ENCODE measurements at regions not wholly inside any gene's neighbourhood (a gene's known extent, or its start where the extent isn't known, plus 50 kb on each side); places are given as distances from the start of the nearest gene placed in this dataset.

DNA sequence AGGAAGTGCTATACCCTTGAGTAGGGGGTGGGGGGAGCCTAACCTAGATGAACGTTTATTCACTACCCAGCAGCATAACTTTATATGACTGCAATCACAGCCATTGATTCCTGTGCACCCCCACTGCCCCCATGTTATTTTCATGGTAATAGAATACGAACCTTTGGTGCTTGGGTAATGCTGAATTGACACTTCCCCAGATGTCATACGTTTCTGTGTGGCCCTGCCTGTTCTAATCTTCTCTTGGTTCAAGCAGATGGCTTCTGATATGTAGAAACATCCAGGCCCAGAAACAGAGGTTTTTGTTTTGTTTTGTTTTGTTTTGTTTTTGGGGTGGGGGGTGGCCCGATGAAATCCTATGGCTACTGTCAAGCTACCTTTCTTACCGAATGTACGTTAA lies 237.9 kb upstream of the TOPAZ1 start:
- no peak overlapping the region for H3K4me3 ChIP-seq (ENCODE audit: low read depth, low read length, poor library complexity, severe bottlenecking)
- H3F3A ChIP-seq (ENCODE audit: insufficient read depth, low read length), result no peaks in the 10 kb centered on the region
- no peaks in the 10 kb centered on the region for H3K36me3 ChIP-seq (ENCODE audit: insufficient read depth, low read length)
- H3K4me2 ChIP-seq (ENCODE audit: low read length), result no peak overlapping the region
- H3K27ac ChIP-seq (ENCODE audit: low read depth, low read length, poor library complexity, severe bottlenecking), result no peak overlapping the region
- no peaks in the 10 kb centered on the region for H3K79me2 ChIP-seq (ENCODE audit: insufficient read depth, low read length)
- no peaks in the 10 kb centered on the region for H3K9me2 ChIP-seq (ENCODE audit: low read depth, low read length)
- no peak overlapping the region for H2AFZ ChIP-seq (ENCODE audit: low read length)
- peaks cover 6% of the 10 kb centered on the region; the same call in 1 of the 2 replicates for H3K27me3 ChIP-seq (ENCODE audit: insufficient read depth, low read length)
- H3K9me3 ChIP-seq (ENCODE audit: low read length), result no peaks in the 10 kb centered on the region
- H3K9ac ChIP-seq (ENCODE audit: low read length), result no peak overlapping the region
- TF ChIP-seq EZH2 (IDR thresholded peaks at IDR 0.05; ENCODE audit: borderline replicate concordance, low read length), result no peak
- TF ChIP-seq, protein P1, sequence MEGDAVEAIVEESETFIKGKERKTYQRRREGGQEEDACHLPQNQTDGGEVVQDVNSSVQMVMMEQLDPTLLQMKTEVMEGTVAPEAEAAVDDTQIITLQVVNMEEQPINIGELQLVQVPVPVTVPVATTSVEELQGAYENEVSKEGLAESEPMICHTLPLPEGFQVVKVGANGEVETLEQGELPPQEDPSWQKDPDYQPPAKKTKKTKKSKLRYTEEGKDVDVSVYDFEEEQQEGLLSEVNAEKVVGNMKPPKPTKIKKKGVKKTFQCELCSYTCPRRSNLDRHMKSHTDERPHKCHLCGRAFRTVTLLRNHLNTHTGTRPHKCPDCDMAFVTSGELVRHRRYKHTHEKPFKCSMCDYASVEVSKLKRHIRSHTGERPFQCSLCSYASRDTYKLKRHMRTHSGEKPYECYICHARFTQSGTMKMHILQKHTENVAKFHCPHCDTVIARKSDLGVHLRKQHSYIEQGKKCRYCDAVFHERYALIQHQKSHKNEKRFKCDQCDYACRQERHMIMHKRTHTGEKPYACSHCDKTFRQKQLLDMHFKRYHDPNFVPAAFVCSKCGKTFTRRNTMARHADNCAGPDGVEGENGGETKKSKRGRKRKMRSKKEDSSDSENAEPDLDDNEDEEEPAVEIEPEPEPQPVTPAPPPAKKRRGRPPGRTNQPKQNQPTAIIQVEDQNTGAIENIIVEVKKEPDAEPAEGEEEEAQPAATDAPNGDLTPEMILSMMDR (IDR thresholded peaks at IDR 0.05; ENCODE audit: low read length), result no peak
- no peaks in the 10 kb centered on the region for H3K4me1 ChIP-seq (ENCODE audit: insufficient read depth, low read length, severe bottlenecking)
- H4K20me1 ChIP-seq (ENCODE audit: insufficient read depth, low read length), result no peaks in the 10 kb centered on the region

DNA sequence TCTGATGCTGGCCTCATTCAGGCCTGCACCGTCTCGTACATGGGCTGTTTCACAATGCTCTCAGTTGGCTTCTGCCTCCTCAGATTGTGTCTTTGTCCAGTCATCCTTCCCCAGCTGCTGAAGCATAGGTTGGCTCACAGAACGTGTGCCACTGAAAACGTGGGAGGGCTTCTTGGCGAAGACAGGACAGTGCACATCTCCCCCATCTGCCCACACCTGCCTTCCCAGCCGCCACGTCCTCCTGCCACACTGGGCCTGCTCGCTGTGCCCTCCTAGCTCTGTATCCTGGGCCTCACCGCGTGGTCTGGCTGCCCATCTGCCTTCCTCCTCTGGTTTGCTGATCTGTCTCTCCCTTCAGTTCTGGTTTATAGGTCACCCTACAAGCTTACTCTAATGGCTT lies 230.0 kb upstream of the TOPAZ1 start:
- H3K27ac ChIP-seq (ENCODE audit: low read depth, low read length, poor library complexity, severe bottlenecking), result no peak overlapping the region
- no peaks in the 10 kb centered on the region for H3F3A ChIP-seq (ENCODE audit: insufficient read depth, low read length)
- no peaks in the 10 kb centered on the region for H3K4me1 ChIP-seq (ENCODE audit: insufficient read depth, low read length, severe bottlenecking)
- no peaks in the 10 kb centered on the region for H3K79me2 ChIP-seq (ENCODE audit: insufficient read depth, low read length)
- TF ChIP-seq, protein P1 (IDR thresholded peaks at IDR 0.05; ENCODE audit: low read length), result no peak
- TF ChIP-seq EZH2 (IDR thresholded peaks at IDR 0.05; ENCODE audit: borderline replicate concordance, low read length), result no peak
- no peak overlapping the region for H3K9ac ChIP-seq (ENCODE audit: low read length)
- no peaks in the 10 kb centered on the region for H3K36me3 ChIP-seq (ENCODE audit: insufficient read depth, low read length)
- no peaks in the 10 kb centered on the region for H3K27me3 ChIP-seq (ENCODE audit: insufficient read depth, low read length)
- H3K4me3 ChIP-seq (ENCODE audit: low read depth, low read length, poor library complexity, severe bottlenecking), result no peak overlapping the region
- no peaks in the 10 kb centered on the region for H3K9me2 ChIP-seq (ENCODE audit: low read depth, low read length)
- H3K4me2 ChIP-seq (ENCODE audit: low read length), result no peak overlapping the region
- no peak overlapping the region for H2AFZ ChIP-seq (ENCODE audit: low read length)
- no peaks in the 10 kb centered on the region for H4K20me1 ChIP-seq (ENCODE audit: insufficient read depth, low read length)
- H3K9me3 ChIP-seq (ENCODE audit: low read length), result no peaks in the 10 kb centered on the region

DNA sequence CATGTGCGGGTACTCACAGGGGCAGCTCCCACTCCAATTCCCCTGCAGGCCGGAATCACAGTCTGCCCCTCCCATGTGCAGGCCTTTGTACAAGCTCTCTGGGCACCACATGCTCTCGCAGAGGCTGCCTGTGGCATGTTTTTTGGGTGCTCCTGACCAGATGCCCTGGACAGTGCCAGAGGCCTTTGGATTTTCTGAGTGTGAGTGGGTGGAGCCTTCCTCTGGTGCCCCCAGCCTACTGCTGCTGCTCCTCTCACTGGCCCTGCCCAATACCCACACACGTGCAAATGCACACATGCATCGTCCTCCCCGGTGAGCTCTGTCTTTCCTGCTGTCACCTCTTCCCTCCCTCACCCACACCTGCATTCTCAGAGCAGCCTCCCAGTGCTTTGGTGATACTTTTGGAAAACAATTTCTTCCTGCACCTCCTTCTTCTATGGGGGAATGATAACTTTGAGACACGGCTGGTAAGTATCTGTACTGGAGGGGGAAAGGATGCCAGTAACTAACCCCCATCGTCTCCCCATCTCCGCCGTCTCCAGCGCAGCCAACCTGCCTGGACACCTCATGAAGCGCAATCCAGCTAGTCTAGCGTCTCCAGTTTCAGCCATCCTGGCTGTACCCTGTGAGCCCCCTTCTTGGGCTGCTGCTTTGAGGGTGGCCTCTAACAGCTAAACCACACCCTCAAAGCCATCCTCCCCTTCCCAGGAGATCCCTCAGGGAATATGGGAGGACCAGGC lies 229.4 kb upstream of the TOPAZ1 start:
- H3K4me3 ChIP-seq (ENCODE audit: low read depth, low read length, poor library complexity, severe bottlenecking), result no peak overlapping the region
- no peak overlapping the region for H3K27ac ChIP-seq (ENCODE audit: low read depth, low read length, poor library complexity, severe bottlenecking)
- H3K4me1 ChIP-seq (ENCODE audit: insufficient read depth, low read length, severe bottlenecking), result no peaks in the 10 kb centered on the region
- no peaks in the 10 kb centered on the region for H3K9me2 ChIP-seq (ENCODE audit: low read depth, low read length)
- no peaks in the 10 kb centered on the region for H3K27me3 ChIP-seq (ENCODE audit: insufficient read depth, low read length)
- H3K79me2 ChIP-seq (ENCODE audit: insufficient read depth, low read length), result no peaks in the 10 kb centered on the region
- no peak for TF ChIP-seq EZH2 (IDR thresholded peaks at IDR 0.05; ENCODE audit: borderline replicate concordance, low read length)
- TF ChIP-seq, protein P1 (IDR thresholded peaks at IDR 0.05; ENCODE audit: low read length), result no peak
- no peak overlapping the region for H2AFZ ChIP-seq (ENCODE audit: low read length)
- H3K9me3 ChIP-seq (ENCODE audit: low read length), result no peaks in the 10 kb centered on the region
- no peak overlapping the region for H3K9ac ChIP-seq (ENCODE audit: low read length)
- no peak overlapping the region for H3K4me2 ChIP-seq (ENCODE audit: low read length)
- no peaks in the 10 kb centered on the region for H4K20me1 ChIP-seq (ENCODE audit: insufficient read depth, low read length)
- no peaks in the 10 kb centered on the region for H3K36me3 ChIP-seq (ENCODE audit: insufficient read depth, low read length)
- H3F3A ChIP-seq (ENCODE audit: insufficient read depth, low read length), result no peaks in the 10 kb centered on the region
